ENCODE measurements at regions not wholly inside any gene's neighbourhood (a gene's known extent, or its start where the extent isn't known, plus 50 kb on each side); places are given as distances from the start of the nearest gene placed in this dataset.

DNA sequence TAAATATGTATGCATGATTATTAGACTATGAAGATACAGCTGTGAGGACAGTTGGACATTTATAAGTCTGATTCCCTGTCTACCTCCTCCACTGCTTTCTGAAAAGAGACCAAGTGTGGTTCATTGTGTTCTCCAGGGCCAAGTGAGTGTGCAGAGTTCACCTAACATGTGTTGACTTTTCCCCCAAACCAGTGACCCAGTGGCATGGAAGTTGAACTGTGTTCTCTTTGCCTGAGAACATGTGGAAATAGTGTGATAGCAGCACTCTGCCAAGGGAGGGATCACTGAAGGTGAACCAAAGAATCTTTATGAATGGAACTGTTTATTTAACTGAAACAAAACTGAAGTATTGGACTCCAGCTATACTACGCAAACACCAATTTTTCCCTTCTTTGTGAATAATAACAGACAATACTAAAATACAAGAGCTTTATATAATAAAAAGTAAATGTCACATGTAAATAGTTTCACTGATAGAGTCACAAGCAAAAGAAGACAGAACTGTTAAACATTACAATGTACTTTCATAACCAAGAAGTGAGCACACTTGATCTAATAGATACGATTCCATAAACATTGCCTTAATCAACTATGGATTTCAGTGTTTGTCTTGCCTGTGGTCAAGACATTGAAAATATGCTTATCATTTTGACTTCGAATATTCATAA, 200.3 kb upstream of the FUT9 start:
- Histone ChIP-seq H3K4me3 (ENCODE audit: low read length) (no peak overlapping the region), H3K36me3 (ENCODE audit: control insufficient read depth, low read length) (no peaks in the 10 kb centered on the region), H3K4me1 (ENCODE audit: control insufficient read depth, low read length) (no peaks in the 10 kb centered on the region), H3F3A (ENCODE audit: control insufficient read depth, insufficient read depth) (no peaks in the 10 kb centered on the region), H3K9me2 (replicated peaks; ENCODE audit: control insufficient read depth, low read length) (no peaks in the 10 kb centered on the region), H3K9me3 (ENCODE audit: control insufficient read depth, insufficient read depth, low read length) (no peaks in the 10 kb centered on the region), H3K4me2 (ENCODE audit: low read length) (no peak overlapping the region), H3K27ac (ENCODE audit: low read depth, low read length) (no peak overlapping the region), H4K20me1 (ENCODE audit: control insufficient read depth, insufficient read depth, low read depth, low read length) (no peaks in the 10 kb centered on the region), H3K27me3 (ENCODE audit: control insufficient read depth, low read length) (no peaks in the 10 kb centered on the region), H3K79me2 (ENCODE audit: control insufficient read depth, low read length) (no peaks in the 10 kb centered on the region)
- TF ChIP-seq EZH2phosphoT487 (IDR thresholded peaks at IDR 0.05; ENCODE audit: borderline replicate concordance, low read length) = no peak
- no peak for TF ChIP-seq CTCF (IDR thresholded peaks at IDR 0.05; ENCODE audit: low read depth, low read length, poor library complexity, severe bottlenecking)

DNA sequence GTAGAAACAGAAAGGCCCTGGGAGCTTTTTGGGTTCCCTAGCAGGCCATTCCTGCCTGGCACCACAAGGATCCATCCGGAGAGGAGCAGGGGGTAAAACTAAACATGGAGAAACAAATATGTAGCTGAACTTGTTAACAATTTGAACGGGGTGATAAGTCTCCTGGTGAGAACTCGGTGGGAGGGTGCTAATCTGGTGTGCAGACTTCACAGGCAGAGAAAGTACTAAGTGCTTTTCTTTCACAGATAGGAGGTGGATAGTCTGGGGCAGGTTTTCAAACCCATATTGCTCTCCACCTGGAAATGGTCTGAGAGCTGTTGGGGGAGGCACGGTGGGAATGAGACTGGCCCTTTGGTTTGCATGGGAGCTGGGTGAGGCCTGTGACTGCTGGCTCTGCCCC, 196.3 kb upstream of the FUT9 start:
- Histone ChIP-seq H3K4me1 (ENCODE audit: control insufficient read depth, low read length) (no peaks in the 10 kb centered on the region), H3K9me3 (ENCODE audit: control insufficient read depth, insufficient read depth, low read length) (no peaks in the 10 kb centered on the region), H3K27me3 (ENCODE audit: control insufficient read depth, low read length) (no peaks in the 10 kb centered on the region), H3K36me3 (ENCODE audit: control insufficient read depth, low read length) (no peaks in the 10 kb centered on the region), H3F3A (ENCODE audit: control insufficient read depth, insufficient read depth) (no peaks in the 10 kb centered on the region), H3K9me2 (replicated peaks; ENCODE audit: control insufficient read depth, low read length) (no peaks in the 10 kb centered on the region), H3K4me3 (ENCODE audit: low read length) (no peak overlapping the region), H3K27ac (ENCODE audit: low read depth, low read length) (no peak overlapping the region), H3K79me2 (ENCODE audit: control insufficient read depth, low read length) (no peaks in the 10 kb centered on the region), H4K20me1 (ENCODE audit: control insufficient read depth, insufficient read depth, low read depth, low read length) (no peaks in the 10 kb centered on the region), H3K4me2 (ENCODE audit: low read length) (no peak overlapping the region)
- TF ChIP-seq CTCF (IDR thresholded peaks at IDR 0.05; ENCODE audit: low read depth, low read length, poor library complexity, severe bottlenecking) = no peak
- TF ChIP-seq EZH2phosphoT487 (IDR thresholded peaks at IDR 0.05; ENCODE audit: borderline replicate concordance, low read length) = no peak

- H3K36me3 ChIP-seq (ENCODE audit: control insufficient read depth, low read length) = no peaks in the 10 kb centered on the region
- H3K4me3 ChIP-seq (ENCODE audit: low read length) = no peak overlapping the region
- H3F3A ChIP-seq (ENCODE audit: control insufficient read depth, insufficient read depth) = no peaks in the 10 kb centered on the region
- no peaks in the 10 kb centered on the region for H3K79me2 ChIP-seq (ENCODE audit: control insufficient read depth, low read length)
- H3K4me1 ChIP-seq (ENCODE audit: control insufficient read depth, low read length) = no peaks in the 10 kb centered on the region
- H3K27me3 ChIP-seq (ENCODE audit: control insufficient read depth, low read length) = no peaks in the 10 kb centered on the region
- H4K20me1 ChIP-seq (ENCODE audit: control insufficient read depth, insufficient read depth, low read depth, low read length) = no peaks in the 10 kb centered on the region
- no peaks in the 10 kb centered on the region for H3K9me3 ChIP-seq (ENCODE audit: control insufficient read depth, insufficient read depth, low read length)
- TF ChIP-seq CTCF (IDR thresholded peaks at IDR 0.05; ENCODE audit: low read depth, low read length, poor library complexity, severe bottlenecking) = peak; percentile 41
- TF ChIP-seq EZH2phosphoT487 (IDR thresholded peaks at IDR 0.05; ENCODE audit: borderline replicate concordance, low read length) = no peak
- H3K9me2 ChIP-seq (replicated peaks; ENCODE audit: control insufficient read depth, low read length) = no peaks in the 10 kb centered on the region
- no peak overlapping the region for H3K27ac ChIP-seq (ENCODE audit: low read depth, low read length)
- H3K4me2 ChIP-seq (ENCODE audit: low read length) = no peak overlapping the region
These were observed 195.8 kb upstream of the FUT9 start for GRCh38 chr6:95819939-95820338.
